Mucosa of stomach (tissue), 1 donor: ENCODE measurements at regions not wholly inside any gene's neighbourhood (a gene's known extent, or its start where the extent isn't known, plus 50 kb on each side); places are given as distances from the start of the nearest gene placed in this dataset.

Experiments
- H3K27me3 ChIP-seq: one replicate; pipeline ENCODE4 v1.7.0; 2013; ENCODE audit warnings: mild to moderate bottlenecking, low read length; ENCODE audit not compliant: control insufficient read depth, insufficient read depth
- H3K36me3 ChIP-seq: one replicate; pipeline ENCODE4 v1.7.0; 2013; ENCODE audit warnings: low read length; ENCODE audit not compliant: control insufficient read depth, insufficient read depth
- H3K4me1 ChIP-seq: one replicate; pipeline ENCODE4 v1.7.0; 2013; ENCODE audit warnings: mild to moderate bottlenecking, low read length; ENCODE audit not compliant: control insufficient read depth, insufficient read depth
- H3K4me3 ChIP-seq: one replicate; pipeline ENCODE4 v1.7.0; 2013; ENCODE audit warnings: low read length
- H3K9ac ChIP-seq: one replicate; pipeline ENCODE4 v1.7.0; 2013; ENCODE audit warnings: mild to moderate bottlenecking, low read length, moderate library complexity
- H3K9me3 ChIP-seq: one replicate; pipeline ENCODE4 v1.7.0; 2013; ENCODE audit warnings: mild to moderate bottlenecking, low read length, moderate library complexity; ENCODE audit not compliant: control insufficient read depth
- donor health status: Pancreatic carcinoma.

DNA sequence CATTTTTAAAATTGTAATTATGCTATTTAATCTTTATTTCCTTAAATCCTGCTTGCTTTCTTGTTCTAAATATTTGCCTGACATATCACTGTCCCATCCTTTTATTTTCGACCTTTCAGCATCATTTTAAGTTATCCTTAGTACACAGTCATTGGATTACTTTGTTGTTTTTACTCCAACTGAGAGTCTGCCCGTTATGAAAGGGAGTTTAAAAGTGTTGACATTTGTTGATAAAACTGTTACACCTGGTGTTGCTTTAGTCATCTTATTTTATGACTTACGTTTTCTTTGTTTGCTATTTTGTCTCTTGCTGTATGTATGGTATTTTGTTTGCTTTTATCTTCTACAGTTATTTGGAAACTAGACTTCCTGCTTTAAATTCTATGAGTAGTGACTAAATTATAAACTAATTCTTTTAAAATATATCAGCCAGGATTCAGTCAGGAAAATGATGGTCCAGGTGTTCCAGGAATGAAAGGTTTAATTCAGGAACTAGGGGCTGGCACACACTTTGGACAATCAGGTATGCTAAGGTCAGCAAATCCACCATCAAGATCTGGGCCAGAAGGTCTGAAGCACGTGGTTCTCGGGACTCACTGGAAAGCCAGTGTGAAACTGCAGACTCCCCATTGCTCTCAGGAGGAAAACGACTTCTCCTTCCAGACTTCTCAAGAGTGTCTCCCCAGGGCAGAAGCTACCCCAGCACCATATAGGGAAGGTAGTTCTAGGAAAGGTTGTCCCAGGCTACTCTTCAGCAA lies 86.0 kb downstream of the RASSF10 start:
- no peaks in the 10 kb centered on the region for H3K4me1 ChIP-seq
- no peak overlapping the region for H3K4me3 ChIP-seq
- no peaks in the 10 kb centered on the region for H3K27me3 ChIP-seq
- H3K36me3 ChIP-seq, result no peaks in the 10 kb centered on the region
- no peak overlapping the region for H3K9ac ChIP-seq
- H3K9me3 ChIP-seq, result no peaks in the 10 kb centered on the region

DNA sequence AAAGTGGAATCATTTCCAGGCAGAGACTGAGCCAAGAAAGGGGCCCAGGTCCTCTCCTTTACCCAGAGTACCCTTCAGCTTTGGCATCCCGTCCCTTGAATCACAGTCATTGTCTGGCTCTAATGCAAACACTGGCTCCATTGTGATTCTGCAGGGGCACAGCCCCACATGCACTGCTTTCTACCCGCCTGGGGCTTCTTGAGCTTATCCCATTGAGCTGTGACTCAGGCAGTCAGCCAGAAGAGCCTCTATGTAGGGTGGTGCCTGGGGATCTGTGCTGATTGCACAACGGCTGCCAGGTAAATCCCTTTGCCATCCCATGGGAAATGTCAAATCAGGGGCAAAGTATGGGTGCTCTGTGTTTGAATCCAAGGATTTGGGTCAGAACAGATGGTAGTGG lies 88.9 kb downstream of the RASSF10 start:
- Histone ChIP-seq H3K27me3 (no peaks in the 10 kb centered on the region), H3K4me1 (no peaks in the 10 kb centered on the region), H3K4me3 (no peak overlapping the region), H3K9ac (no peak overlapping the region), H3K36me3 (no peaks in the 10 kb centered on the region), H3K9me3 (no peaks in the 10 kb centered on the region)

DNA sequence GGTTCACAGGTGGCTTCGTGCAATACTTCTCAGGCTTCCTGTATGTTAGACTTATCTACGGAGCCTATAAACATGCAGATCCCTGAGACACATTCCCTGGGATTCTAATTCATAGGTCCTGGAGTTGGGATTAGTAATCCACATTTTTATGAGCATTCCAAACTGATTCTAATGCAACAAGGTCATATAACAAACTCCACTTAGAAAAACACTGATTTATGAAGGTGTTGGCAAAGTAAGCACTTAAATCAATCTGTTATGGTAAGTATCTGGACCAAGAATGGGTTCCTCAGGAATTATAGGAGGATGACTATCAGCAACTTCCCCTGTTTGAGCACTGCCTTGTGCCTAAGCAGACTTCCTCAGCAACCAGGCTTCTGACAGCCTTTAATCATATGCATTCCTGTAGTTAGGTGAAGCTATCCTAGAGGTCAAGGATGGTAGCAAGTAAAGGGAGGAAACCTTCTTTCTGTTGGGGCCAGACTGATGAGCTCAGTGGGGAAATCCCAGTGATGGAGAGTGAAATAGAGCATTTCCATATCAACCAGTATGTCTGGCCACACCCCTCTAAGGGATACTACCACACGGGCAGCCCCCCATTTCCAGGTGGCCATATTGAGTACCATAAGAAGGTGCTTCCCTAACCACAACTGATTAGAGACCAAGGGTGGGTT lies 89.6 kb downstream of the RASSF10 start:
- Histone ChIP-seq H3K4me1 (no peaks in the 10 kb centered on the region), H3K27me3 (no peaks in the 10 kb centered on the region), H3K4me3 (no peak overlapping the region), H3K36me3 (no peaks in the 10 kb centered on the region), H3K9me3 (no peaks in the 10 kb centered on the region), H3K9ac (no peak overlapping the region)

DNA sequence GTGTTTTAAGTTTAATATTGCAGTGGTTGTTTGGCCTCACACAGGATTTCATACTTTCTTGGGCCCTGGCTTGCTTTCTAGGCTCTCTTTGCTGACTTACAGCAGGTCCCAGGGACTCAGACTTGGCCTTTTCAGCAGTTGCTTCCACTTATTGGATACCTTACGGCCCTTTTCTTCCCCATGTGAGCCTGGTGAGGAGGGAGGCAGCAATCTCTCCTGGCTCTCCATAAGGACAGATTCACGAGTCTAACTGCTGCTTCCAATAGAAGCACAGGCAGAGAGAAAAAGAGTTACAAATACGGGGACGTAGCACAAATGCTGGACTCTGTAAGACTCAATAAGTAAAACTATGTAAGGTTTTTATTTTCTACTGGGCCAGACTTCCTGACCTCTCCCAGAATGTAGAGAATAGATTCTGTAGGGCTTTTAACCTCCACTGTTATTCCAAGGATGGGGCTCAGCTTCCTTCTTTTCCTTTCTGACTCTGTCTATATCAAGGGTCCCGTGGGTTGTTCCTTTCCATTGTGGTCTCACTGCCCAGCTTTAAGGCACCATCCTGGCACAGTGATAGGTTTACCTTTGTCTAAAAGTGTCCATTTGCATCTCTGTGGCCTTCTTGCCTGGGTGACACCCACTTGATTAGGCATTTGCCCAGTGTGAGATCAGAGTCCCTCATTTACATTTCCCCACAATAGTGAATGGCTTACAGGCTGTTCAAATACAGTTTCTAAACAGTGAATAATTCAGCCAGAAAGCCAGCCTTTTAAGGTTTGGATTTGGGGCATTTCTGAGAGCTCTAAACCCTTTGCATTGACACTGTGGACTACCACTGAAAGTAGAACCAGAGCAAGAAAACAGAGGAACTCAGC lies 92.8 kb downstream of the RASSF10 start:
- Histone ChIP-seq H3K36me3 (no peaks in the 10 kb centered on the region), H3K4me3 (no peak overlapping the region), H3K9ac (no peak overlapping the region), H3K27me3 (no peaks in the 10 kb centered on the region), H3K9me3 (no peaks in the 10 kb centered on the region), H3K4me1 (peaks cover 18% of the 10 kb centered on the region)

DNA sequence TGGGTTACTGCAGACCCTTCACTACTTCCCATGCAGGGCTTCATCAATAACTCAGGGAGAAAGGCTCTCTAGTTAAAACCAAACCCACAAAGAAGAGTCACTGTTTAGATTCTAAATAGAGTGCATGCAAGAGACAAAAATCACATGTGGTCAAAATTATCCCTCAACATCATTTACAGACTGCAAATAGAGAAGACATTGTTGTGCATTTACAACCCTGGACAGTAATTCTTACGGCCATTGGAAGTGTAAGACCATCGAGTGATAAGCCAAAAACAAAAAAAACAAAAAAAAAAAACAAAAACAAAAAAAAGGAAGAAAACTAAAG lies 93.4 kb downstream of the RASSF10 start:
- Histone ChIP-seq H3K4me1 (peaks cover 18% of the 10 kb centered on the region), H3K36me3 (no peaks in the 10 kb centered on the region), H3K9ac (no peak overlapping the region), H3K4me3 (no peak overlapping the region), H3K9me3 (no peaks in the 10 kb centered on the region), H3K27me3 (no peaks in the 10 kb centered on the region)

DNA sequence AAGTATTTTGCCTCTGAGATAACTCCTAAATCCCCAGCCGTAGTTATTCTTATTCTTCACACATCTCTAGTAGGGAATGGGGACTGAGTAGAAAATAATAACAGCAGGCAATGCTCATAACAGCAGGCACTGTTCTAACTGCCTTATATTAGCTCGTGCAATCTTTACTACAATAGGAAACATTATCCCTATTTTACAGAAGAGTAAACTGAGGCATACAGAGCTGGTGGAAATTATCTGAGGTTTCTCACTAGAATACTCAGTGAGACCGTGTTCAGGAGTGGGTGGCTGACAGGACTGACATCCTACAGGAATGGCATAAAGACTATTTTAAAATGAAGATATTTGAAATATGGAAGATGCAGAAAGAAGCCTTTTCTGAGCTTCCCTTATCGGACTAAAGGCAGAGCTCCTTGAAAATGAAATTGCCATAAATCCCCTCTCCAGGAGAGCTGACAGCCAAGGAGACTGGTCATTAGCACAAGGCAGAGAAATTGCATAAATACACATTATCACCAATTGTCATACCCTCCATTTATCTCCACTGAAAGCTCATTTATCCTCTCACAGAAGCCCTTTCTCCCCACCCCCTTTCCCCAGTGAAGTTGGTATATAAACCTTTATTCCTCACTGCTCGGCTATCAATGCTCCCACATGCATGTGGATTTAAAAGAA lies 93.9 kb downstream of the RASSF10 start:
- no peaks in the 10 kb centered on the region for H3K9me3 ChIP-seq
- H3K4me3 ChIP-seq, result no peak overlapping the region
- H3K9ac ChIP-seq, result no peak overlapping the region
- H3K36me3 ChIP-seq, result no peaks in the 10 kb centered on the region
- no peaks in the 10 kb centered on the region for H3K27me3 ChIP-seq
- peaks cover 18% of the 10 kb centered on the region for H3K4me1 ChIP-seq

DNA sequence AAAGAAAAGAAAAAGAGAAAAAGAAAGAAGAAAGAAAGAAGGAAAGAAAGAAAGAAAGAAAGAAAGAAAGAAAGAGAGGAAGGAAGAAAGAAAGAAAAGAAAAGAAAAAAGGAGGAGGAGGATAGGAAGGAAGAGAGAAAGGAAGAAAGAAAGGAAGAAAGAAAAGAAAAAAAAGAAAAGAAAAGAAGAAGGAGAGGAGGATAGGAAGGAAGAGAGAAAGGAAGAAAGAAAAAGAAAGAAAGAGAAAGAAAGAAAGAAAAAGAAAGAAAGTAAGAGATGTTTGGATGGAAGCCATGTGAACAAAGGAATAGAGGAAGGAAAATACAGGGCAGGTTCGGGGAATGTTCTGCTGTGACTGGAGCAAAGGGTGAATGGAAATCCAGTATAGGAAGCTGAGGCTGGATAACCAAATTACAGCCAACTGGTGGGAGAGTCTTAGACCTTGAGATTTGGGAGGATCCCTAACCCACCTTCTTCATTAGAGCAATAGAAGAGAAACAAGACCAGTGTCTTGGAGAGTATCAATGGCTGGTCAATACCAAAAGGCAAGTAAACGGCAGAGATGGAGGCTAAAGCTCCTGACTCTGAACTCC lies 94.9 kb downstream of the RASSF10 start:
- Histone ChIP-seq H3K9me3 (no peaks in the 10 kb centered on the region), H3K4me3 (no peak overlapping the region), H3K9ac (no peak overlapping the region), H3K36me3 (no peaks in the 10 kb centered on the region), H3K4me1 (peaks cover 21% of the 10 kb centered on the region), H3K27me3 (no peaks in the 10 kb centered on the region)

DNA sequence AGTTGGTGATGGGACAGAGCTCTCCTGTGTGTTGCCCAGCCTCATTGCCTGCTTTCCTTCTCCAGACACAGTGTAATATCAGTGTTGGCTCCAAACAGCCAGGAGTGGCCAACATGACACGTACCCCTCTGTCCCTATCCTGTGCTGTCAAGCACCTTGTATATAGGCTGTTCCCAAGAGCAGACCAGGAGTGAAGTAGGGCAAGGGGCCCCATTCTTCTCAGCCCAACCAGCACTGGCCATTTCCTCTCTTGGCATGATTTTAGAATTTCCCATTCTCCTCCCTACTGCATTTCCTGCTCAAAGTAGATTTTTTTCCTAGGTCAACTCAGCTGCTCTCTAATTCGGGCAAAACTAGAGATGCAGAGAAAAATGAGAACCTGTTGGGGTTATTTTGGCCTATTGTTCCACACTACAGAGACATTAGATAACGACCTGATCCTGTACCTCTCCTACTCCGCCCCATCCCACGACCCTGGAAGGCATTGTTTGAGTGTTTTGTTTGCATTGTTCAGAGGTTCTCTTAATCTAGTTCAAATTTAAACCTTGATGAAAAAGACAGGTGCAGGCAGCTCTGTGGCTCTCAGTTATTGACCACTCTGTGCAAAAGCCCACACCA lies 95.6 kb downstream of the RASSF10 start:
- Histone ChIP-seq H3K9me3 (no peaks in the 10 kb centered on the region), H3K27me3 (no peaks in the 10 kb centered on the region), H3K4me3 (no peak overlapping the region)

DNA sequence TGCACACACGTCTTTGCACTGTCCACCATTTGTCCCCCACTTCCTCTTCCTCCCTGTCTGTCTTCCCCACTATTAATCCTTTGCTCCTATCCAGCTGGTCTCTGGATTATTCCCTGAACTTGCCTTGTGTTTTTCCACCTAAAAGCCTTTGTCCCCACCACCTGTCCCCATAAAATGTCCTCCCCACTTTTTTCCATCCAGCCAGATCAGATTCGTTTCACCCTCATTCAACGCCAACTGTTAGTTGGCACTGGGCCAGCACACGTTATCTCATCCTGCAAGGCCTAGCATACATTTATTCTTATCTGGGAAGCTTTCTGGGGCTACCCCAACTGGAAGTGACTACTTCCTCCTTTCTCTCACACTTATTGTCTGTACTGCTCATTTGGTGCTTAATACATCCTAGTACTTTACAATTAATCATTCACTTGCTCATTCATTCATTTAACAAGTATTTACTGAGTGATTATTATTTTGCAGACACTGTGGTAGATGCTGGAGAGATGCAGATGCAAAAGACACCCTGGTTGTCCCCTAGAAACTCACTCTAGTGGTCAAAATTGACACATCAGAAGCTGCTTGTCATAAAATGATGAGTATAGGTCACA lies 96.2 kb downstream of the RASSF10 start:
- no peaks in the 10 kb centered on the region for H3K36me3 ChIP-seq
- no peaks in the 10 kb centered on the region for H3K9me3 ChIP-seq
- H3K4me1 ChIP-seq, result peaks cover 21% of the 10 kb centered on the region
- no peak overlapping the region for H3K9ac ChIP-seq
- H3K4me3 ChIP-seq, result no peak overlapping the region
- no peaks in the 10 kb centered on the region for H3K27me3 ChIP-seq

More for the DNA sequence above, 95.6 kb downstream of the RASSF10 start:
- H3K4me1 ChIP-seq, result peaks cover 21% of the 10 kb centered on the region
- H3K36me3 ChIP-seq, result no peaks in the 10 kb centered on the region
- H3K9ac ChIP-seq, result no peak overlapping the region

DNA sequence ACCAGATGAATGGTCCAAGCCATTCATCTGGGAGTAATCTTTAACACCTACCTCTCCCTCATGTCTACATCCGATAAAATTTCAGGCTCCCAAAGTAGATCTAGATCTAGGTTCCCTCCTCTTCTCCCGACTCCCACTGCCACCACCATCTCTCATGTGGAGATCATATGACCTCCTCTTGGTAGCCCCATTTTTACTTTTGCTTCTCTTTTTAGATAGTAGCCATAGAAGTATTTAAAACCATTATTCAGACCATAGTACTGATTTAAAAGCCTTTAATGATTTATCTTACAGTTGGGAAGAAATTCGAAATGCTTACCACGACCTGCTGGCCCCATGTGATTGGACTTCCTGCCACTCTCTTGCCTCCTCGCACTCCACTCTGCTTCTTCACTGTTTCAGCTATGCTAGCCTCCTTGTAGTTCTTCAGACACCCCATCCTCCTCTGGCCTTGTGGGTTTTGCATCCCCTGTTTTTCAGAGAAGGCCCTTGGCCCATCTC lies 98.5 kb downstream of the RASSF10 start:
- Histone ChIP-seq H3K9ac (no peak overlapping the region), H3K4me1 (peaks cover 21% of the 10 kb centered on the region), H3K36me3 (no peaks in the 10 kb centered on the region), H3K4me3 (no peak overlapping the region), H3K27me3 (no peaks in the 10 kb centered on the region), H3K9me3 (no peaks in the 10 kb centered on the region)

DNA sequence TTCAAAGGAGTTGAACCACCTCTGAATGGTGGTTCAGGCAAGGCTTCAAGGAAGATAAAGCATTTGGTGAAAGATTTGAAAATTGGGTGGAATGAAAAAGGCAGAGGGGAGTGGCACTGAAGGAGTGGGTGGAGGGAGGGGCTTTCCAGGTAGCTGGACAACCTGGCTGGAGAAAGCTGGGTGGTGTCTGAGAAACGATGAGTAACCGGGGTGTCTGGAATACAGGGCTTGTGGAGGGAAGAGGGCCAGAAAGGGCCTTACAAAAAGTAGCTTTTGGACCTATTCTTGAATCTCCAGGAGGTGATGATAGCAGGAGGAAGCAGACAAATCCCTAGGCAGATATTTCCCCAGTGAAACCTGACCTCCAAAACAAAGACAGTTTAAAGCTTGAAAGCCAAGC lies 99.3 kb downstream of the RASSF10 start:
- peaks cover 21% of the 10 kb centered on the region for H3K4me1 ChIP-seq
- no peak overlapping the region for H3K9ac ChIP-seq
- H3K9me3 ChIP-seq, result no peaks in the 10 kb centered on the region
- H3K36me3 ChIP-seq, result no peaks in the 10 kb centered on the region
- H3K4me3 ChIP-seq, result no peak overlapping the region
- no peaks in the 10 kb centered on the region for H3K27me3 ChIP-seq
